ENCODE measurements at regions not wholly inside any gene's neighbourhood (a gene's known extent, or its start where the extent isn't known, plus 50 kb on each side); places are given as distances from the start of the nearest gene placed in this dataset.

- Histone ChIP-seq H3F3A (ENCODE audit: insufficient read depth, low read length) (no peaks in the 10 kb centered on the region), H3K4me1 (ENCODE audit: low read length) (no peaks in the 10 kb centered on the region), H3K79me2 (ENCODE audit: low read length) (no peaks in the 10 kb centered on the region), H3K9me3 (replicated peaks; ENCODE audit: insufficient read depth, low read length) (no peaks in the 10 kb centered on the region), H2AFZ (ENCODE audit: low read length) (no peak overlapping the region), H3K27me3 (replicated peaks; ENCODE audit: insufficient read depth, low read length) (no peaks in the 10 kb centered on the region), H3K9ac (ENCODE audit: low read length) (no peak overlapping the region), H3K27ac (ENCODE audit: low read length) (no peak overlapping the region), H4K20me1 (ENCODE audit: insufficient read depth, low read length) (no peaks in the 10 kb centered on the region), H3K9me2 (replicated peaks; ENCODE audit: insufficient read depth, low read length) (no peaks in the 10 kb centered on the region), H3K4me3 (ENCODE audit: low read length) (no peak overlapping the region), H3K4me2 (ENCODE audit: low read depth, low read length) (no peak overlapping the region), H3K36me3 (replicated peaks; ENCODE audit: insufficient read depth, low read length) (no peaks in the 10 kb centered on the region)
- TF ChIP-seq EZH2 (optimal IDR thresholded peaks at IDR 0.05; ENCODE audit: low read depth, low read length) (no peak), EZH2phosphoT487 (IDR thresholded peaks at IDR 0.05; ENCODE audit: low read length) (no peak)
- TF ChIP-seq, protein P1, sequence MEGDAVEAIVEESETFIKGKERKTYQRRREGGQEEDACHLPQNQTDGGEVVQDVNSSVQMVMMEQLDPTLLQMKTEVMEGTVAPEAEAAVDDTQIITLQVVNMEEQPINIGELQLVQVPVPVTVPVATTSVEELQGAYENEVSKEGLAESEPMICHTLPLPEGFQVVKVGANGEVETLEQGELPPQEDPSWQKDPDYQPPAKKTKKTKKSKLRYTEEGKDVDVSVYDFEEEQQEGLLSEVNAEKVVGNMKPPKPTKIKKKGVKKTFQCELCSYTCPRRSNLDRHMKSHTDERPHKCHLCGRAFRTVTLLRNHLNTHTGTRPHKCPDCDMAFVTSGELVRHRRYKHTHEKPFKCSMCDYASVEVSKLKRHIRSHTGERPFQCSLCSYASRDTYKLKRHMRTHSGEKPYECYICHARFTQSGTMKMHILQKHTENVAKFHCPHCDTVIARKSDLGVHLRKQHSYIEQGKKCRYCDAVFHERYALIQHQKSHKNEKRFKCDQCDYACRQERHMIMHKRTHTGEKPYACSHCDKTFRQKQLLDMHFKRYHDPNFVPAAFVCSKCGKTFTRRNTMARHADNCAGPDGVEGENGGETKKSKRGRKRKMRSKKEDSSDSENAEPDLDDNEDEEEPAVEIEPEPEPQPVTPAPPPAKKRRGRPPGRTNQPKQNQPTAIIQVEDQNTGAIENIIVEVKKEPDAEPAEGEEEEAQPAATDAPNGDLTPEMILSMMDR (IDR thresholded peaks at IDR 0.05; ENCODE audit: low read length): no peak
- DNase-seq: no peak
These were observed 294.6 kb downstream of the TRIML1 start for GRCh38 chr4:188433741-188434315.

DNA sequence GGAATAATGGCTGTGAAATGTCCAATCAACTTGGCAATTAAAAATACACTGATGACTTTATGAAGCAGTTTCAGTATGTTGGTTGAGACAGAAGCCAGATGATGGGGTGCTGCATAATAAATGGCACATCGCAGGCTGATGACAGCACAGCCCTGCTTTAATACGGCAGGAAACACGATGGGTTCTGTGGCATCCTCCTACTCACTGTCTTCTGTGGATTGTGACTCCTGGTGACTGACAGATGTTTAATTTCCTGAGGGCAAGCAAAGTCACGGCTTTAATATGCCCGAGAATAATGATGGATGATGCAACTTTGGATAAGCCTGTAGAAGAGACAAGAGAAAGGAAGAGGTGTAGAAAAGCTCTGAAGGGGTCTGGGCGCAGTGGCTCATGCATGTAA is 295.4 kb downstream of the TRIML1 start:
- Histone ChIP-seq H3K27ac (ENCODE audit: low read length) (no peak overlapping the region), H3K79me2 (ENCODE audit: low read length) (no peaks in the 10 kb centered on the region), H3K4me1 (ENCODE audit: low read length) (no peaks in the 10 kb centered on the region), H3K9me3 (replicated peaks; ENCODE audit: insufficient read depth, low read length) (no peaks in the 10 kb centered on the region), H3F3A (ENCODE audit: insufficient read depth, low read length) (no peaks in the 10 kb centered on the region), H3K9ac (ENCODE audit: low read length) (no peak overlapping the region), H3K4me3 (ENCODE audit: low read length) (no peak overlapping the region), H3K27me3 (replicated peaks; ENCODE audit: insufficient read depth, low read length) (no peaks in the 10 kb centered on the region), H3K36me3 (replicated peaks; ENCODE audit: insufficient read depth, low read length) (no peaks in the 10 kb centered on the region), H3K4me2 (ENCODE audit: low read depth, low read length) (no peak overlapping the region), H4K20me1 (ENCODE audit: insufficient read depth, low read length) (no peaks in the 10 kb centered on the region), H3K9me2 (replicated peaks; ENCODE audit: insufficient read depth, low read length) (no peaks in the 10 kb centered on the region), H2AFZ (ENCODE audit: low read length) (no peak overlapping the region)
- TF ChIP-seq, protein P1 (IDR thresholded peaks at IDR 0.05; ENCODE audit: low read length): no peak
- TF ChIP-seq EZH2 (optimal IDR thresholded peaks at IDR 0.05; ENCODE audit: low read depth, low read length) (no peak), EZH2phosphoT487 (IDR thresholded peaks at IDR 0.05; ENCODE audit: low read length) (no peak)
- DNase-seq: no peak

GRCh38 chr4:188435381-188435780 is 296.1 kb downstream of the TRIML1 start:
- Histone ChIP-seq H3K27ac (ENCODE audit: low read length) (no peak overlapping the region), H3K9me3 (replicated peaks; ENCODE audit: insufficient read depth, low read length) (no peaks in the 10 kb centered on the region), H3K9ac (ENCODE audit: low read length) (no peak overlapping the region), H3K79me2 (ENCODE audit: low read length) (no peaks in the 10 kb centered on the region), H3K4me1 (ENCODE audit: low read length) (no peaks in the 10 kb centered on the region), H3K4me2 (ENCODE audit: low read depth, low read length) (no peak overlapping the region), H3K27me3 (replicated peaks; ENCODE audit: insufficient read depth, low read length) (no peaks in the 10 kb centered on the region), H3K36me3 (replicated peaks; ENCODE audit: insufficient read depth, low read length) (no peaks in the 10 kb centered on the region), H3F3A (ENCODE audit: insufficient read depth, low read length) (no peaks in the 10 kb centered on the region), H4K20me1 (ENCODE audit: insufficient read depth, low read length) (no peaks in the 10 kb centered on the region), H3K4me3 (ENCODE audit: low read length) (no peak overlapping the region), H3K9me2 (replicated peaks; ENCODE audit: insufficient read depth, low read length) (no peaks in the 10 kb centered on the region), H2AFZ (ENCODE audit: low read length) (no peak overlapping the region)
- no peak for DNase-seq
- no peak for TF ChIP-seq EZH2 (optimal IDR thresholded peaks at IDR 0.05; ENCODE audit: low read depth, low read length)
- TF ChIP-seq, protein P1 (IDR thresholded peaks at IDR 0.05; ENCODE audit: low read length): no peak
- TF ChIP-seq EZH2phosphoT487 (IDR thresholded peaks at IDR 0.05; ENCODE audit: low read length): no peak
